ENCODE measurements at regions not wholly inside any gene's neighbourhood (a gene's known extent, or its start where the extent isn't known, plus 50 kb on each side); places are given as distances from the start of the nearest gene placed in this dataset.

DNA sequence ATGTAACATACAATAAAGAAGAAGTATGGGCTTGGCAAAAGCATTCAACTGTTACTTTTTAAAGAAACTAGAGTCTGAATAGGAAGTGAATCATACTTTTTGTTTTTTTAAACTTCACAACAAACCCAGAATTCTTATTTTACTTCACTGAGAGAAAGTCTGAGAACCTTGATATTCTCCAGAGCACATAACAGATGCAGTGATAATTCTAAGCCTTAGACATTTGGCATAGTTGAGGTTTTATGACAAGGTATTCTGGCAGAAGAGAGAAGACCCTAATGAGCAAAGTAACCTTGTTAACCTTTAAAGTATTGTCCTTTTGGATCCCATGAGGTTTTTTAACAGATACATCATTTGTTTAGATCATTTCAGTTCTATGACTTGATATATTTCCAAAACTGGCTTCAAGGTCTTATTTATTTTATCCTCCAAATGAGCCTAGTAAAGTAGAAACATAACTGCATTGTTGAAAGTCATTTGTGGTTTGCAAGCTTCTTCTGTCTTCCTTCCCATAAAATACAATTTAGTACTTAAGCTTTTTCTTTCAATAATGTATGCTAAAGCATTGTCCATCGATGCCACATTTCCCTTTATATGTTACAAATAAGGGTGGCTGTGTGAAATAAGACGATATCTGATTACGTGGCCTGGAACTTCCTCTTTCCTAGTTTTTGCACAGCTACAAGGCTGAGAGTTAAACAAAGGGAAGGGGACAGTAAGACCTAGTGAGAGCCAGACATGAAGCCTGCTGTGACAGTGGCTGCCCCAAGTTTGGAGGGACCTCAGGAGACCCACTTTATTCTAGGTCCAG, 86.1 kb upstream of the ITPRID2 start:
- no peak overlapping the region for H3K27ac ChIP-seq (ENCODE audit: low read depth, low read length, poor library complexity, severe bottlenecking)
- no peaks in the 10 kb centered on the region for H4K20me1 ChIP-seq (ENCODE audit: insufficient read depth, low read length)
- ChIA-PET POLR2A (interaction anchor here (0.7 kb wide), 1 partner anchor 13 kb away, joined by 3 read pairs; no protein-coding TSS in a partner anchor), CTCF (ENCODE audit: unreplicated experiment) (no interaction called here)
- BruUV-seq (replicated peaks) = no TSS peak
- no peak overlapping the region for H3K4me3 ChIP-seq (ENCODE audit: low read depth, low read length, poor library complexity, severe bottlenecking)
- H3K79me2 ChIP-seq (ENCODE audit: insufficient read depth, low read depth, low read length) = no peaks in the 10 kb centered on the region
- no peaks in the 10 kb centered on the region for H3K4me1 ChIP-seq (ENCODE audit: insufficient read depth, low read length, poor library complexity, severe bottlenecking)
- no peaks in the 10 kb centered on the region for H3K36me3 ChIP-seq (ENCODE audit: insufficient read depth, low read length)
- H3K9me2 ChIP-seq (ENCODE audit: insufficient read depth, low read length) = no peaks in the 10 kb centered on the region
- no peak for DNase-seq (ENCODE audit: low spot score)
- H2AFZ ChIP-seq (ENCODE audit: low read length) = no peak overlapping the region
- TF ChIP-seq, protein P1, sequence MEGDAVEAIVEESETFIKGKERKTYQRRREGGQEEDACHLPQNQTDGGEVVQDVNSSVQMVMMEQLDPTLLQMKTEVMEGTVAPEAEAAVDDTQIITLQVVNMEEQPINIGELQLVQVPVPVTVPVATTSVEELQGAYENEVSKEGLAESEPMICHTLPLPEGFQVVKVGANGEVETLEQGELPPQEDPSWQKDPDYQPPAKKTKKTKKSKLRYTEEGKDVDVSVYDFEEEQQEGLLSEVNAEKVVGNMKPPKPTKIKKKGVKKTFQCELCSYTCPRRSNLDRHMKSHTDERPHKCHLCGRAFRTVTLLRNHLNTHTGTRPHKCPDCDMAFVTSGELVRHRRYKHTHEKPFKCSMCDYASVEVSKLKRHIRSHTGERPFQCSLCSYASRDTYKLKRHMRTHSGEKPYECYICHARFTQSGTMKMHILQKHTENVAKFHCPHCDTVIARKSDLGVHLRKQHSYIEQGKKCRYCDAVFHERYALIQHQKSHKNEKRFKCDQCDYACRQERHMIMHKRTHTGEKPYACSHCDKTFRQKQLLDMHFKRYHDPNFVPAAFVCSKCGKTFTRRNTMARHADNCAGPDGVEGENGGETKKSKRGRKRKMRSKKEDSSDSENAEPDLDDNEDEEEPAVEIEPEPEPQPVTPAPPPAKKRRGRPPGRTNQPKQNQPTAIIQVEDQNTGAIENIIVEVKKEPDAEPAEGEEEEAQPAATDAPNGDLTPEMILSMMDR (conservative IDR thresholded peaks at IDR 0.05; ENCODE audit: low read length) = no peak
- TF ChIP-seq EZH2phosphoT487 (IDR thresholded peaks at IDR 0.05; ENCODE audit: borderline replicate concordance, low read depth, low read length) = no peak
- H3K9me3 ChIP-seq (ENCODE audit: low read length) = no peaks in the 10 kb centered on the region
- intact Hi-C loops (cut with micrococcal nuclease; ENCODE audit: unreplicated experiment) = no loop called here
- no peak overlapping the region for H3K4me2 ChIP-seq (ENCODE audit: low read length)

DNA sequence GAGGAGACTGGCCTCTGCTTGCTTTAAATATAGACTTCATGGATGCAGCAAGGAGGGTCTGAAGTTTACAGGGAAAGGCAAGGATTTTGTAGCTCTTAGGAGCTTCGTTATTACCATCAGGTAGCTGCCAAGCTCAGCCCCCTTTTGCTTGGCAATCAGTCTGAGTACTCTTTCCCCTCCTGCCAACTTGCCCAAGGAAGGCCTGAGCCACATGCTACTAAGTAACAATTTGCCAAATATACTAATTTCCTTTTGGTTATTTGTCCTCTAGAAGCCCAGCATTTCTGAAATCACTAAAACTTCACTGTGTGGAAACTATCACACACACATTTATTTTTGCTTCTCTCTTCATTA, 85.5 kb upstream of the ITPRID2 start:
- no peak for DNase-seq (ENCODE audit: low spot score)
- Histone ChIP-seq H3K9me3 (ENCODE audit: low read length) (no peaks in the 10 kb centered on the region), H3K79me2 (ENCODE audit: insufficient read depth, low read depth, low read length) (no peaks in the 10 kb centered on the region), H3K27ac (ENCODE audit: low read depth, low read length, poor library complexity, severe bottlenecking) (no peak overlapping the region), H3K4me1 (ENCODE audit: insufficient read depth, low read length, poor library complexity, severe bottlenecking) (no peaks in the 10 kb centered on the region), H3K9me2 (ENCODE audit: insufficient read depth, low read length) (no peaks in the 10 kb centered on the region), H3K4me2 (ENCODE audit: low read length) (no peak overlapping the region), H3K36me3 (ENCODE audit: insufficient read depth, low read length) (no peaks in the 10 kb centered on the region), H3K4me3 (ENCODE audit: low read depth, low read length, poor library complexity, severe bottlenecking) (no peak overlapping the region), H4K20me1 (ENCODE audit: insufficient read depth, low read length) (no peaks in the 10 kb centered on the region), H2AFZ (ENCODE audit: low read length) (no peak overlapping the region)
- intact Hi-C loops (cut with micrococcal nuclease; ENCODE audit: unreplicated experiment) = no loop called here
- no TSS peak for BruUV-seq (replicated peaks)
- TF ChIP-seq EZH2phosphoT487 (IDR thresholded peaks at IDR 0.05; ENCODE audit: borderline replicate concordance, low read depth, low read length) = no peak
- TF ChIP-seq, protein P1 (conservative IDR thresholded peaks at IDR 0.05; ENCODE audit: low read length) = no peak
- ChIA-PET CTCF (ENCODE audit: unreplicated experiment) (no interaction called here), POLR2A (no interaction called here)

DNA sequence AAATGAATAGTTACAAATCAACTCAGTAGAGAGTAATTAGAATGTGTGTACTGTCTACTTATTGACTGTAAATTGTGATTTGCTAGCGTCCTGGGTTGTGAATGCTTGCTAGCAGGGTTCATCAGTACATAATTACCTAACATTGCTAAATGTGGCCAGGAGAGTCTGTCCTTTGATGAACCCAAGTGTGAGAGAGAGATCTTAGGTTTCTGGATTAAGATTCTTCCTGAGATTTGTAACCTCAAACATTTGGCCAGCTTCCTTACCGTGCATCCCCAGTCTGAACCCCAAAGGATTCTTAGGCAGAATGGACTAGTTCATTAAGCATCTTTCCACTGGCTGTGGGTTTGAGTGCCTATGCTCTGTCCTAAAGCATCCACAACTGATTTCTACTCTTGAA, 84.0 kb upstream of the ITPRID2 start:
- Histone ChIP-seq H3K27ac (ENCODE audit: low read depth, low read length, poor library complexity, severe bottlenecking) (no peak overlapping the region), H3K4me1 (ENCODE audit: insufficient read depth, low read length, poor library complexity, severe bottlenecking) (no peaks in the 10 kb centered on the region), H3K9me3 (ENCODE audit: low read length) (no peaks in the 10 kb centered on the region), H3K36me3 (ENCODE audit: insufficient read depth, low read length) (no peaks in the 10 kb centered on the region), H3K79me2 (ENCODE audit: insufficient read depth, low read depth, low read length) (no peaks in the 10 kb centered on the region), H4K20me1 (ENCODE audit: insufficient read depth, low read length) (no peaks in the 10 kb centered on the region), H3K9me2 (ENCODE audit: insufficient read depth, low read length) (no peaks in the 10 kb centered on the region), H3K4me3 (ENCODE audit: low read depth, low read length, poor library complexity, severe bottlenecking) (no peak overlapping the region), H2AFZ (ENCODE audit: low read length) (no peak overlapping the region), H3K4me2 (ENCODE audit: low read length) (no peak overlapping the region)
- ChIA-PET CTCF (ENCODE audit: unreplicated experiment) (no interaction called here), POLR2A (no interaction called here)
- DNase-seq (ENCODE audit: low spot score) = no peak
- intact Hi-C loops (cut with micrococcal nuclease; ENCODE audit: unreplicated experiment) = no loop called here
- BruUV-seq (replicated peaks) = no TSS peak
- TF ChIP-seq, protein P1 (conservative IDR thresholded peaks at IDR 0.05; ENCODE audit: low read length) = no peak
- TF ChIP-seq EZH2phosphoT487 (IDR thresholded peaks at IDR 0.05; ENCODE audit: borderline replicate concordance, low read depth, low read length) = no peak

All from OCI-LY7 (cell line).